ENCODE measurements at regions not wholly inside any gene's neighbourhood (a gene's known extent, or its start where the extent isn't known, plus 50 kb on each side); places are given as distances from the start of the nearest gene placed in this dataset.
"Not testable (repeated sequence)": the region's sequence is repeated elsewhere in the genome, so short reads cannot be mapped to it uniquely, and the experiment has no call there.

- not testable (repeated sequence) for DNase-seq (ENCODE audit: low spot score)
These were observed 80.3 kb downstream of the ZNF474 start for GRCh38 chr5:122209601-122210000.

GRCh38 chr5:122218778-122219177 lies 89.4 kb downstream of the ZNF474 start:
- DNase-seq (ENCODE audit: low spot score) = no peak

- no peak for DNase-seq (ENCODE audit: low spot score)
These were observed 90.3 kb downstream of the ZNF474 start for GRCh38 chr5:122219436-122220166.

GRCh38 chr5:122220511-122220910 lies 91.2 kb downstream of the ZNF474 start:
- DNase-seq (ENCODE audit: low spot score) = no peak

- no peak for DNase-seq (ENCODE audit: low spot score)
These were observed 90.2 kb upstream of the SNCAIP start for GRCh38 chr5:122221857-122222256.

GRCh38 chr5:122222580-122222979 lies 89.5 kb upstream of the SNCAIP start:
- no peak for DNase-seq (ENCODE audit: low spot score)

- no peak for DNase-seq (ENCODE audit: low spot score)
These were observed 83.2 kb upstream of the SNCAIP start for GRCh38 chr5:122228728-122229392.

GRCh38 chr5:122229551-122229950 lies 82.5 kb upstream of the SNCAIP start:
- no peak for DNase-seq (ENCODE audit: low spot score)

- DNase-seq (ENCODE audit: low spot score) = no peak
These were observed 75.6 kb upstream of the SNCAIP start for GRCh38 chr5:122236270-122237040.

- DNase-seq (ENCODE audit: low spot score) = no peak
These were observed 74.1 kb upstream of the SNCAIP start for GRCh38 chr5:122237906-122238305.

GRCh38 chr5:122252319-122252718 lies 59.7 kb upstream of the SNCAIP start:
- peak; percentile 17 for DNase-seq (ENCODE audit: low spot score)

- no peak for DNase-seq (ENCODE audit: low spot score)
These were observed 58.2 kb upstream of the SNCAIP start for GRCh38 chr5:122253794-122254193.

- DNase-seq (ENCODE audit: low spot score) = no peak
These were observed 55.6 kb upstream of the SNCAIP start for GRCh38 chr5:122256388-122256787.

- no peak for DNase-seq (ENCODE audit: low spot score)
These were observed 55.0 kb upstream of the SNCAIP start for GRCh38 chr5:122257000-122257399.

- no peak for DNase-seq (ENCODE audit: low spot score)
These were observed 53.8 kb upstream of the SNCAIP start for GRCh38 chr5:122258241-122258640.

- no peak for DNase-seq (ENCODE audit: low spot score)
These were observed 53.2 kb upstream of the SNCAIP start for GRCh38 chr5:122258840-122259239.

- no peak for DNase-seq (ENCODE audit: low spot score)
These were observed 52.0 kb upstream of the SNCAIP start for GRCh38 chr5:122259995-122260394.

GRCh38 chr5:122262103-122262502 lies 49.9 kb upstream of the SNCAIP start:
- no peak for DNase-seq (ENCODE audit: low spot score)
